HL-60 (cell line): ENCODE measurements at regions not wholly inside any gene's neighbourhood (a gene's known extent, or its start where the extent isn't known, plus 50 kb on each side); places are given as distances from the start of the nearest gene placed in this dataset.

Source experiments
- SPI1 ChIP-seq: IDR thresholded peaks from 2 replicates; pipeline ENCODE4 v1.6.1; 2012; ENCODE audit warnings: low read depth, mild to moderate bottlenecking, borderline replicate concordance
- TF ChIP-seq, protein P1 (sequence below): IDR thresholded peaks from one replicate; pipeline ENCODE4 v1.5.1; 2011; ENCODE audit warnings: low read length, control low read depth, inconsistent platforms; ENCODE audit not compliant: insufficient read depth
- TF ChIP-seq, protein P2 (sequence below): IDR thresholded peaks from 2 replicates; pipeline ENCODE4 v1.6.1; 2012; ENCODE audit warnings: low read depth; ENCODE audit not compliant: insufficient replicate concordance

DNA sequence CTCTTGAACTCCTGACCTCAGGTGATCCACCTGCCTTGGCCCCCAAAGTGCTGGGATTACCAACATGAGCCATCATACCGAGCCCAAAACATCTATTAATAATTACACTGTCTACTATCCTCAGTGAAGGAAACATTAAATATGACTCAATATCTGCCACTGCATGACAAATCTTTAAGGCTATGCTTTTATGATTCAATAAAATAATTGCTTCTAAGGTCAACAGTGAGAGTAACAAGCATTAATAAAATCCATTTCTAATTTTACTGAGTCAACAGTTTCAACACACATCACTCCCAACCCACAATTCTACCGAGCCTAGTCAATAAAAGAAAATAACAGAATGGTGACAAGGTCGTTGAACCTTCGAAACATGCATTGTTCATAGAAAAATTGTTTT, 125.5 kb upstream of the CHRM3 start:
- TF ChIP-seq, protein P1, sequence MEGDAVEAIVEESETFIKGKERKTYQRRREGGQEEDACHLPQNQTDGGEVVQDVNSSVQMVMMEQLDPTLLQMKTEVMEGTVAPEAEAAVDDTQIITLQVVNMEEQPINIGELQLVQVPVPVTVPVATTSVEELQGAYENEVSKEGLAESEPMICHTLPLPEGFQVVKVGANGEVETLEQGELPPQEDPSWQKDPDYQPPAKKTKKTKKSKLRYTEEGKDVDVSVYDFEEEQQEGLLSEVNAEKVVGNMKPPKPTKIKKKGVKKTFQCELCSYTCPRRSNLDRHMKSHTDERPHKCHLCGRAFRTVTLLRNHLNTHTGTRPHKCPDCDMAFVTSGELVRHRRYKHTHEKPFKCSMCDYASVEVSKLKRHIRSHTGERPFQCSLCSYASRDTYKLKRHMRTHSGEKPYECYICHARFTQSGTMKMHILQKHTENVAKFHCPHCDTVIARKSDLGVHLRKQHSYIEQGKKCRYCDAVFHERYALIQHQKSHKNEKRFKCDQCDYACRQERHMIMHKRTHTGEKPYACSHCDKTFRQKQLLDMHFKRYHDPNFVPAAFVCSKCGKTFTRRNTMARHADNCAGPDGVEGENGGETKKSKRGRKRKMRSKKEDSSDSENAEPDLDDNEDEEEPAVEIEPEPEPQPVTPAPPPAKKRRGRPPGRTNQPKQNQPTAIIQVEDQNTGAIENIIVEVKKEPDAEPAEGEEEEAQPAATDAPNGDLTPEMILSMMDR, result no peak
- TF ChIP-seq, protein P2, sequence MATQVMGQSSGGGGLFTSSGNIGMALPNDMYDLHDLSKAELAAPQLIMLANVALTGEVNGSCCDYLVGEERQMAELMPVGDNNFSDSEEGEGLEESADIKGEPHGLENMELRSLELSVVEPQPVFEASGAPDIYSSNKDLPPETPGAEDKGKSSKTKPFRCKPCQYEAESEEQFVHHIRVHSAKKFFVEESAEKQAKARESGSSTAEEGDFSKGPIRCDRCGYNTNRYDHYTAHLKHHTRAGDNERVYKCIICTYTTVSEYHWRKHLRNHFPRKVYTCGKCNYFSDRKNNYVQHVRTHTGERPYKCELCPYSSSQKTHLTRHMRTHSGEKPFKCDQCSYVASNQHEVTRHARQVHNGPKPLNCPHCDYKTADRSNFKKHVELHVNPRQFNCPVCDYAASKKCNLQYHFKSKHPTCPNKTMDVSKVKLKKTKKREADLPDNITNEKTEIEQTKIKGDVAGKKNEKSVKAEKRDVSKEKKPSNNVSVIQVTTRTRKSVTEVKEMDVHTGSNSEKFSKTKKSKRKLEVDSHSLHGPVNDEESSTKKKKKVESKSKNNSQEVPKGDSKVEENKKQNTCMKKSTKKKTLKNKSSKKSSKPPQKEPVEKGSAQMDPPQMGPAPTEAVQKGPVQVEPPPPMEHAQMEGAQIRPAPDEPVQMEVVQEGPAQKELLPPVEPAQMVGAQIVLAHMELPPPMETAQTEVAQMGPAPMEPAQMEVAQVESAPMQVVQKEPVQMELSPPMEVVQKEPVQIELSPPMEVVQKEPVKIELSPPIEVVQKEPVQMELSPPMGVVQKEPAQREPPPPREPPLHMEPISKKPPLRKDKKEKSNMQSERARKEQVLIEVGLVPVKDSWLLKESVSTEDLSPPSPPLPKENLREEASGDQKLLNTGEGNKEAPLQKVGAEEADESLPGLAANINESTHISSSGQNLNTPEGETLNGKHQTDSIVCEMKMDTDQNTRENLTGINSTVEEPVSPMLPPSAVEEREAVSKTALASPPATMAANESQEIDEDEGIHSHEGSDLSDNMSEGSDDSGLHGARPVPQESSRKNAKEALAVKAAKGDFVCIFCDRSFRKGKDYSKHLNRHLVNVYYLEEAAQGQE, result no peak
- TF ChIP-seq SPI1, result no peak
